GM23338 (cell line): ENCODE measurements at regions not wholly inside any gene's neighbourhood (a gene's known extent, or its start where the extent isn't known, plus 50 kb on each side); places are given as distances from the start of the nearest gene placed in this dataset.
A peak's percentile ranks its signal among the peaks of the same experiment; 100 is the strongest.

Experiments used
- ATAC-seq: fragments of 200-7000 bp; cut with Tn5 transposase; 3 replicates; pipeline ENCODE4 v1.9.1; 2020
- DNase-seq: peaks from one replicate; pipeline ENCODE4 v3.0.0-alpha.2; 2015; ENCODE audit warnings: low spot score
- H2AFZ ChIP-seq: fragments of 200-600 bp; sonication (generic); 2 replicates; pipeline ENCODE4 v1.8.0; 2016; ENCODE audit warnings: antibody characterized with exemption, mild to moderate bottlenecking, moderate library complexity
- H3F3A ChIP-seq: fragments of 200-600 bp; sonication (generic); replicated peaks from 2 replicates; pipeline ENCODE4 v1.8.0; 2017; ENCODE audit warnings: antibody characterized with exemption, mixed run types, low read depth
- H3K27ac ChIP-seq: fragments of 200-600 bp; sonication (generic); 2 replicates; pipeline ENCODE4 v1.6.1; 2016; ENCODE audit warnings: low read depth
- H3K27me3 ChIP-seq: fragments of 200-600 bp; sonication (generic); 2 replicates; pipeline ENCODE4 v1.8.0; 2016; ENCODE audit warnings: mild to moderate bottlenecking, mixed run types, moderate library complexity; ENCODE audit not compliant: insufficient read depth
- H3K36me3 ChIP-seq: fragments of 200-600 bp; sonication (generic); 2 replicates; pipeline ENCODE4 v1.8.0; 2016; ENCODE audit warnings: mild to moderate bottlenecking; ENCODE audit not compliant: insufficient read depth
- H3K4me1 ChIP-seq: fragments of 200-600 bp; sonication (generic); 2 replicates; pipeline ENCODE4 v1.8.0; 2016; ENCODE audit warnings: mild to moderate bottlenecking, moderate library complexity; ENCODE audit not compliant: insufficient read depth
- H3K4me2 ChIP-seq: fragments of 200-600 bp; sonication (generic); 2 replicates; pipeline ENCODE4 v1.7.1; 2017; ENCODE audit warnings: mixed run types
- H3K4me3 ChIP-seq: fragments of 200-600 bp; sonication (generic); 2 replicates; pipeline ENCODE4 v1.6.1; 2016; ENCODE audit warnings: mixed run types
- H3K79me2 ChIP-seq: fragments of 200-600 bp; sonication (generic); replicated peaks from 2 replicates; pipeline ENCODE4 v1.8.0; 2017; ENCODE audit warnings: mild to moderate bottlenecking; ENCODE audit not compliant: insufficient read depth
- H3K9me2 ChIP-seq: fragments of 200-600 bp; sonication (generic); 2 replicates; pipeline ENCODE4 v1.8.0; 2017; ENCODE audit not compliant: insufficient read depth
- H4K20me1 ChIP-seq: fragments of 200-600 bp; sonication (generic); replicated peaks from 2 replicates; pipeline ENCODE4 v1.8.0; 2017; ENCODE audit warnings: mild to moderate bottlenecking; ENCODE audit not compliant: insufficient read depth
- H3K27ac Mint-ChIP-seq: 2 replicates; pipeline ENCODE4 v1.8.0; 2020; ENCODE audit warnings: inconsistent platforms, mild to moderate bottlenecking, moderate library complexity, mixed read lengths
- H3K27me3 Mint-ChIP-seq: 3 replicates; pipeline ENCODE4 v1.8.0; 2022; ENCODE audit warnings: low read depth, mild to moderate bottlenecking, moderate library complexity, mixed read lengths, inconsistent platforms; ENCODE audit not compliant: insufficient read depth, poor library complexity
- H3K36me3 Mint-ChIP-seq: 3 replicates; pipeline ENCODE4 v1.8.0; 2021; ENCODE audit warnings: low read depth, mild to moderate bottlenecking, inconsistent platforms, moderate library complexity, mixed read lengths
- H3K4me1 Mint-ChIP-seq: 3 replicates; pipeline ENCODE4 v1.8.0; 2020; ENCODE audit warnings: mild to moderate bottlenecking, inconsistent platforms, mixed read lengths
- H3K4me3 Mint-ChIP-seq: 3 replicates; pipeline ENCODE4 v1.8.0; 2021; ENCODE audit warnings: moderate library complexity, mild to moderate bottlenecking, inconsistent platforms, mixed read lengths
- H3K9me3 Mint-ChIP-seq: 3 replicates; pipeline ENCODE4 v1.8.0; 2020; ENCODE audit warnings: moderate library complexity, mild to moderate bottlenecking, inconsistent platforms, mixed read lengths
- JUNB ChIP-seq: IDR thresholded peaks from one replicate; pipeline ENCODE4 v1.6.1; 2016; ENCODE audit warnings: antibody characterized with exemption; ENCODE audit not compliant: unreplicated experiment
- STAT1 ChIP-seq: IDR thresholded peaks from one replicate; pipeline ENCODE4 v1.6.1; 2016; ENCODE audit warnings: antibody characterized with exemption; ENCODE audit not compliant: unreplicated experiment
- ZNF331 ChIP-seq: fragments of 250-450 bp; sonication (Bioruptor Pico); IDR thresholded peaks from 2 replicates; pipeline ENCODE4 v1.5.0; 2020; ENCODE audit warnings: low read depth, mild to moderate bottlenecking, moderate library complexity
- TF ChIP-seq, protein P1 (sequence below): fragments of 250-450 bp; sonication (Bioruptor Pico); IDR thresholded peaks from 2 replicates; pipeline ENCODE4 v1.5.0; 2020; ENCODE audit warnings: mild to moderate bottlenecking, moderate library complexity
- TF ChIP-seq, protein P2 (sequence below), 2 experiments: fragments of 200-600 bp in 1 of 2; sonication (generic) in 1 of 2; conservative IDR thresholded peaks; 2 replicates each; pipeline versions ENCODE4 v1.5.1 to v1.6.1; 2016 to 2017; ENCODE audit warnings: antibody characterized with exemption in 2 of 2, low read depth in 2 of 2, mild to moderate bottlenecking in 2 of 2, moderate library complexity in 1 of 2

DNA sequence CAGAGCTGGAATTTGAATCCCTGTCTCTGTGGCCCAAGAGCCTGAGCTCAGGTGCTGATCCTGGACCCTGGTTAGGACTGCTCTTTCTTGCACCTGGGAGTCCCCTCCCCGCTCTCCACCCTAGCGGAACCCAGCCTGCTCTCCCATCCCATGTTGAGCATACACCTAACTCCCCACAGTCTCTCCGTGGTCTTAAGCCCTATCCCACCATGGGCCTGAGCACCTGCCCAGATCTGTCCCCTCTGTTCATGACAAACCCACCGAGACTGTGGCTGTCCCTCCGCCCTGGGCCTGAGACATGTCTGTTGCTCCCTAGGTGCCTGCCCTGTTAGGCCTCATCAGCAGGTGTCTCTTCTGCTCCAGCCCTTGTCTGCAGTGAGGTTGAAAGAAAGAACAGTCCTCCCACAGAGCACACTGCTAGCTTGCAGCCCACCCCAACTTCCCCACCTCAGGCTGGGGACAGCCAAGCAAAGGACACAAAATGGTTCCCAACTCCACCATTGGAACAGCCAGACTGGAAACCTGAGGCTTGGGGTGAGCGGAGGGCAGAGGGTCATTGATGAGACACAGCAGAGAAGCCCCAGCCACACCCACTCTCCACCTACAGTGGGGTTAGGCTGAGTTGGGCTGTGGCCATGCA is 118.5 kb downstream of the MATN1 start (continued):
- TF ChIP-seq, protein P1, sequence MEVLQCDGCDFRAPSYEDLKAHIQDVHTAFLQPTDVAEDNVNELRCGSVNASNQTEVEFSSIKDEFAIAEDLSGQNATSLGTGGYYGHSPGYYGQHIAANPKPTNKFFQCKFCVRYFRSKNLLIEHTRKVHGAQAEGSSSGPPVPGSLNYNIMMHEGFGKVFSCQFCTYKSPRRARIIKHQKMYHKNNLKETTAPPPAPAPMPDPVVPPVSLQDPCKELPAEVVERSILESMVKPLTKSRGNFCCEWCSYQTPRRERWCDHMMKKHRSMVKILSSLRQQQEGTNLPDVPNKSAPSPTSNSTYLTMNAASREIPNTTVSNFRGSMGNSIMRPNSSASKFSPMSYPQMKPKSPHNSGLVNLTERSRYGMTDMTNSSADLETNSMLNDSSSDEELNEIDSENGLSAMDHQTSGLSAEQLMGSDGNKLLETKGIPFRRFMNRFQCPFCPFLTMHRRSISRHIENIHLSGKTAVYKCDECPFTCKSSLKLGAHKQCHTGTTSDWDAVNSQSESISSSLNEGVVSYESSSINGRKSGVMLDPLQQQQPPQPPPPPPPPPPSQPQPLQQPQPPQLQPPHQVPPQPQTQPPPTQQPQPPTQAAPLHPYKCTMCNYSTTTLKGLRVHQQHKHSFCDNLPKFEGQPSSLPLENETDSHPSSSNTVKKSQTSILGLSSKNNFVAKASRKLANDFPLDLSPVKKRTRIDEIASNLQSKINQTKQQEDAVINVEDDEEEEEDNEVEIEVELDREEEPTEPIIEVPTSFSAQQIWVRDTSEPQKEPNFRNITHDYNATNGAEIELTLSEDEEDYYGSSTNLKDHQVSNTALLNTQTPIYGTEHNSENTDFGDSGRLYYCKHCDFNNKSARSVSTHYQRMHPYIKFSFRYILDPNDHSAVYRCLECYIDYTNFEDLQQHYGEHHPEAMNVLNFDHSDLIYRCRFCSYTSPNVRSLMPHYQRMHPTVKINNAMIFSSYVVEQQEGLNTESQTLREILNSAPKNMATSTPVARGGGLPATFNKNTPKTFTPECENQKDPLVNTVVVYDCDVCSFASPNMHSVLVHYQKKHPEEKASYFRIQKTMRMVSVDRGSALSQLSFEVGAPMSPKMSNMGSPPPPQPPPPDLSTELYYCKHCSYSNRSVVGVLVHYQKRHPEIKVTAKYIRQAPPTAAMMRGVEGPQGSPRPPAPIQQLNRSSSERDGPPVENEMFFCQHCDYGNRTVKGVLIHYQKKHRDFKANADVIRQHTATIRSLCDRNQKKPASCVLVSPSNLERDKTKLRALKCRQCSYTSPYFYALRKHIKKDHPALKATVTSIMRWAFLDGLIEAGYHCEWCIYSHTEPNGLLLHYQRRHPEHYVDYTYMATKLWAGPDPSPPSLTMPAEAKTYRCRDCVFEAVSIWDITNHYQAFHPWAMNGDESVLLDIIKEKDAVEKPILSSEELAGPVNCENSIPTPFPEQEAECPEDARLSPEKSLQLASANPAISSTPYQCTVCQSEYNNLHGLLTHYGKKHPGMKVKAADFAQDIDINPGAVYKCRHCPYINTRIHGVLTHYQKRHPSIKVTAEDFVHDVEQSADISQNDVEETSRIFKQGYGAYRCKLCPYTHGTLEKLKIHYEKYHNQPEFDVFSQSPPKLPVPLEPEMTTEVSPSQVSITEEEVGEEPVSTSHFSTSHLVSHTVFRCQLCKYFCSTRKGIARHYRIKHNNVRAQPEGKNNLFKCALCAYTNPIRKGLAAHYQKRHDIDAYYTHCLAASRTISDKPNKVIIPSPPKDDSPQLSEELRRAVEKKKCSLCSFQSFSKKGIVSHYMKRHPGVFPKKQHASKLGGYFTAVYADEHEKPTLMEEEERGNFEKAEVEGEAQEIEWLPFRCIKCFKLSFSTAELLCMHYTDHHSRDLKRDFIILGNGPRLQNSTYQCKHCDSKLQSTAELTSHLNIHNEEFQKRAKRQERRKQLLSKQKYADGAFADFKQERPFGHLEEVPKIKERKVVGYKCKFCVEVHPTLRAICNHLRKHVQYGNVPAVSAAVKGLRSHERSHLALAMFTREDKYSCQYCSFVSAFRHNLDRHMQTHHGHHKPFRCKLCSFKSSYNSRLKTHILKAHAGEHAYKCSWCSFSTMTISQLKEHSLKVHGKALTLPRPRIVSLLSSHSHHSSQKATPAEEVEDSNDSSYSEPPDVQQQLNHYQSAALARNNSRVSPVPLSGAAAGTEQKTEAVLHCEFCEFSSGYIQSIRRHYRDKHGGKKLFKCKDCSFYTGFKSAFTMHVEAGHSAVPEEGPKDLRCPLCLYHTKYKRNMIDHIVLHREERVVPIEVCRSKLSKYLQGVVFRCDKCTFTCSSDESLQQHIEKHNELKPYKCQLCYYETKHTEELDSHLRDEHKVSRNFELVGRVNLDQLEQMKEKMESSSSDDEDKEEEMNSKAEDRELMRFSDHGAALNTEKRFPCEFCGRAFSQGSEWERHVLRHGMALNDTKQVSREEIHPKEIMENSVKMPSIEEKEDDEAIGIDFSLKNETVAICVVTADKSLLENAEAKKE, result no peak
- TF ChIP-seq STAT1 (no peak), JUNB (no peak)

- DNase-seq, result no peak
Observed at GRCh38 chr1:30603081-30603858, 120.1 kb downstream of the MATN1 start.

More at GRCh38 chr1:30603081-30603858, 120.1 kb downstream of the MATN1 start:
- TF ChIP-seq, protein P2, sequence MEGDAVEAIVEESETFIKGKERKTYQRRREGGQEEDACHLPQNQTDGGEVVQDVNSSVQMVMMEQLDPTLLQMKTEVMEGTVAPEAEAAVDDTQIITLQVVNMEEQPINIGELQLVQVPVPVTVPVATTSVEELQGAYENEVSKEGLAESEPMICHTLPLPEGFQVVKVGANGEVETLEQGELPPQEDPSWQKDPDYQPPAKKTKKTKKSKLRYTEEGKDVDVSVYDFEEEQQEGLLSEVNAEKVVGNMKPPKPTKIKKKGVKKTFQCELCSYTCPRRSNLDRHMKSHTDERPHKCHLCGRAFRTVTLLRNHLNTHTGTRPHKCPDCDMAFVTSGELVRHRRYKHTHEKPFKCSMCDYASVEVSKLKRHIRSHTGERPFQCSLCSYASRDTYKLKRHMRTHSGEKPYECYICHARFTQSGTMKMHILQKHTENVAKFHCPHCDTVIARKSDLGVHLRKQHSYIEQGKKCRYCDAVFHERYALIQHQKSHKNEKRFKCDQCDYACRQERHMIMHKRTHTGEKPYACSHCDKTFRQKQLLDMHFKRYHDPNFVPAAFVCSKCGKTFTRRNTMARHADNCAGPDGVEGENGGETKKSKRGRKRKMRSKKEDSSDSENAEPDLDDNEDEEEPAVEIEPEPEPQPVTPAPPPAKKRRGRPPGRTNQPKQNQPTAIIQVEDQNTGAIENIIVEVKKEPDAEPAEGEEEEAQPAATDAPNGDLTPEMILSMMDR (conservative IDR thresholded peaks at IDR 0.05; ENCODE audit: low read depth in 2 of 2), result peak in 1 of 2 experiments; percentile 14; a peak in 1 of 4 replicates
- TF ChIP-seq JUNB, result no peak
- no peak for TF ChIP-seq ZNF331 (CRISPR knock-in tag)
- no peak for ATAC-seq
- Mint-ChIP-seq H3K27me3 (no peaks in the 10 kb centered on the region), H3K36me3 (peaks cover 6% of the 10 kb centered on the region), H3K4me3 (no peak overlapping the region), H3K4me1 (peaks cover 2% of the 10 kb centered on the region; the same call in 2 of the 3 replicates), H3K27ac (no peak overlapping the region), H3K9me3 (peaks cover 24% of the 10 kb centered on the region)
- Histone ChIP-seq H3K27me3 (no peaks in the 10 kb centered on the region), H3F3A (no peaks in the 10 kb centered on the region), H2AFZ (no peak overlapping the region), H3K4me3 (no peak overlapping the region), H3K27ac (no peak overlapping the region), H3K79me2 (no peaks in the 10 kb centered on the region), H3K9me2 (no peaks in the 10 kb centered on the region), H3K4me1 (no peaks in the 10 kb centered on the region), H3K36me3 (no peaks in the 10 kb centered on the region), H3K4me2 (no peak overlapping the region), H4K20me1 (no peaks in the 10 kb centered on the region)
